Activated T-cell treated with anti-CD3 and anti-CD28 coated beads, Interleukin-2, amount 50 U/mL, for 24 hours (primary cell): ENCODE measurements at regions not wholly inside any gene's neighbourhood (a gene's known extent, or its start where the extent isn't known, plus 50 kb on each side); places are given as distances from the start of the nearest gene placed in this dataset.
"Not testable (repeated sequence)": the region's sequence is repeated elsewhere in the genome, so short reads cannot be mapped to it uniquely, and the experiment has no call there.

ENCODE experiments used
- DNase-seq: peaks from one replicate; pipeline ENCODE4 v3.0.0-alpha.2; 2020
- H3K27ac Mint-ChIP-seq: 2 replicates; pipeline ENCODE4 v1.8.0; 2020; ENCODE audit warnings: mild to moderate bottlenecking, mixed read lengths
- H3K27me3 Mint-ChIP-seq: 2 replicates; pipeline ENCODE4 v1.8.0; 2020; ENCODE audit warnings: mixed read lengths
- H3K36me3 Mint-ChIP-seq: 2 replicates; pipeline ENCODE4 v1.8.0; 2020; ENCODE audit warnings: low read depth, mixed read lengths
- H3K4me1 Mint-ChIP-seq: 2 replicates; pipeline ENCODE4 v1.8.0; 2020; ENCODE audit warnings: low read depth, mixed read lengths
- H3K4me3 Mint-ChIP-seq: 2 replicates; pipeline ENCODE4 v1.8.0; 2020; ENCODE audit warnings: mild to moderate bottlenecking, moderate library complexity, mixed read lengths
- H3K9me3 Mint-ChIP-seq: 2 replicates; pipeline ENCODE4 v1.8.0; 2020; ENCODE audit warnings: mixed read lengths

DNA sequence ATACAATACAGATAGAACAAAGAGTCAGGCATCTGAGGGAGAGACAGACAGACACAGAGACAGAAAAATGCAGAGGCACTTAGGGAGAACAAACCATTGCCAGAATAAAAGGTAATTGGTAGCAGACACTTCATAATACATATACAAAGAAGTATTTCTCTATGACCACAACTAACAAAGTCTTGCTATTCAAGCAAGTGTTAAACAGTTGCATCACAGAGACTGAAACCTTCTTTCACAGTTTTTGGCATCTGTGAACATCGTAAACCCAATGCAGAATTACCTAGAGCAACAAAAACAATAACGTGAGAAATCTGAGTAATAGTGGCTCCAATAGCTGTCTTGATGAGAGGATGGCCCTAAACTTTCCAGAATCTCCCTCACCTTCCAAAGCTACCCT lies 116.4 kb downstream of the BLID start:
- no peak for DNase-seq
- no peaks in the 10 kb centered on the region for H3K9me3 Mint-ChIP-seq
- H3K27ac Mint-ChIP-seq, result no peak overlapping the region
- H3K27me3 Mint-ChIP-seq, result no peaks in the 10 kb centered on the region
- H3K4me1 Mint-ChIP-seq, result no peaks in the 10 kb centered on the region
- no peaks in the 10 kb centered on the region for H3K36me3 Mint-ChIP-seq
- no peak overlapping the region for H3K4me3 Mint-ChIP-seq

DNA sequence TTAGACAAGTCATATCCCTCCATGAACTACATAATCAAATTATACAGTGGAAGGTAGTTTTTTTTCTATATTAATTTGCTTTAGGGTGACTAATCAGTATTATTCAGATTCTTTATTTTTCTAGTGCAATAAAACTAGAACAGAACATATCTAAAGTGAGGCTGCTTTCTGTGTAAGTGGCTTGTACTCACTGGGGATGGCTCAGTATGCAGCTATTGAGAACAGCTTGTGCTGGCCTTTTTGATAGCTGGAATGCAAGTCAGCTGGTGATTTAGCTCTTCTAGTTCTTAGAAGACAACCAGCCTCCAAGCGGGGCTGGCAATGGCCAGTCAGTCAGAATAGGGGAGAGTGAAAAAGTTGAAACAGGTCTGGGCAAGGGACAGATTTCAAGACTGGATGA lies 119.4 kb downstream of the BLID start:
- Mint-ChIP-seq H3K9me3 (peaks cover 2% of the 10 kb centered on the region), H3K4me1 (no peaks in the 10 kb centered on the region), H3K36me3 (no peaks in the 10 kb centered on the region), H3K4me3 (no peak overlapping the region), H3K27ac (no peak overlapping the region), H3K27me3 (no peaks in the 10 kb centered on the region)
- DNase-seq, result no peak

DNA sequence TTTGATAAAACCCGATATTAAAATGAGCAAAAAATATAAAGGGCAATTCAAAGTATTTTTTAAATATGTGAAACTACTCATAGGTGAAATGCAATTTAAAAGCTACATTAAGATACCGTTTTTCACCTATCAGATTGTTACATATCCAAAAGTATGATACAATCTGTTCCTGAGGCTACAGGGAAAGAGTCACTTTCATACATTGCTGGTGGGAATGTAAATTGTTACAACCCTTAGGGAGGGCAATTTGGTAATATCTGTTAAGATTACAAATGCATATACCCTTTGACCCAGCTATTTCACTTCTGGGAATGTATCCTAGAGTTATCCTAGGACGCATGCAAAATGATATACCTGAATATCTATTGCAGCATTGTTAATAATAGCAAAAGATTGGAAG lies 132.1 kb downstream of the BLID start:
- no peaks in the 10 kb centered on the region for H3K9me3 Mint-ChIP-seq
- H3K27me3 Mint-ChIP-seq, result peaks cover 4% of the 10 kb centered on the region
- no peak overlapping the region for H3K27ac Mint-ChIP-seq
- H3K4me1 Mint-ChIP-seq, result no peaks in the 10 kb centered on the region
- no peak for DNase-seq
- H3K4me3 Mint-ChIP-seq, result no peak overlapping the region
- H3K36me3 Mint-ChIP-seq, result no peaks in the 10 kb centered on the region

DNA sequence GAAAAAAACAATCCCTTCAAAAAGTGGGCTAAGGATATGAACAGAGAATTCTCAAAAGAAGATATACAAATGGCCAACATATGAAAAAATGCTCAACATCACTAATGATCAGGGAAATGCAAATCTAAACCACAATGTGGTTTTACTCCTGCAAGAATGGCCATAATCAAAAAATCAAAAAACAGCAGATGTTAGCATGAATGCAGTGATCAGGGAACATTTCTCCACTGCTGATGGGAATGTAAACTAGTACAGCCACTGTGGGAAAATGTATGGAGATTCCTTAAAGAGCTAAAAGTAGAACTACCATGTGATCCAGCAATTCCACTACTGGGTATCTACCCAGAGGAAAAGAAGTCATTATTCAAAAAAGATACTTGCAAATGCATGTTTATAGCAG lies 138.1 kb downstream of the BLID start:
- not testable (repeated sequence) for H3K36me3 Mint-ChIP-seq, H3K27ac Mint-ChIP-seq, H3K4me3 Mint-ChIP-seq, H3K9me3 Mint-ChIP-seq, H3K27me3 Mint-ChIP-seq, DNase-seq, H3K4me1 Mint-ChIP-seq

DNA sequence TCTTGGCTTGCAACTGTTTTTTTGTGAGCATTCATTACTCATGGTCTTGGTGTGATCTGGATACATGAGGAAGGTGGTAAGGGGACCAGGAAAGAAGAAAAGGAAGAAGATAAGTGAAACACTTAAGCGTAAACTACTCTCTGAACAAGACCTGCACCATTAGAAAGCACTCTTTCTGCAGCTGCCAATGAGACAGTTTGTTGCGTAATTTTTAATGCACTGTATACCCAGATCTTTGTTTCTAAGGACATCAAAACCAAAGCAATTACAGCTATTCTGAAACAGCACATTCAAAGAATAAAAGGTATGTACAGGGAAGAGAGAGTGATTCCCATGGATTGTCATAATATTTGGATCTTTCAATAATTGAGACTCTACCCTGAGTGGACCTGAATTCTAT lies 147.4 kb downstream of the BLID start:
- no peak overlapping the region for H3K4me3 Mint-ChIP-seq

DNA sequence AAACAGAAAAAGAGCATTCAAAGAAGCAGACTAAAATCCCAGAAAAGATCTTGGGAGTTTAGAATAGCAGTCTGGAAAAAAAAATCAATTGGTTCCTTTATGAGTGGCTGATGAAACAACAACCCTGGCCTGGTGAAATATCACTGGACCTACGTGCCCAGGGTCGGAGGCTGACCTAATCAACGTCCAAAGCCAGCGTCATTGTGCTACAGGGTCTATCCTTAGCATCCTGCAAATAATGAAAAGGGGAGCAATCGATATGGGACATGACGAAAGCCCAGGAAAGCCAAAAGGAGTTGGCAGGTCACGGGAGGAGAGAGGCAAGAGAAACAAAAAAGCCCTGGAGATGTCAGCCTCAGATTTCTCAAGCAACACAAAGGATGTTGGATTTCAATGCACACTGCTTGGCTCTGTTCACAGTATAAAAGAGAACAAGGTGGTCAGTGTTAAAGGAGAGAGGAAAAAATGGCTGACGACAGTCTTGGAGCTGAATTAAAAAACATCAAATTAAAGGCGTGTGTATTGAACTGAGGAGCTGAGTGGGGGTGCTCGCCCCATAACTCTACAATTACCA lies 148.8 kb downstream of the BLID start:
- no peaks in the 10 kb centered on the region for H3K36me3 Mint-ChIP-seq
- no peak for DNase-seq
- no peak overlapping the region for H3K4me3 Mint-ChIP-seq
- H3K27me3 Mint-ChIP-seq, result peaks cover 10% of the 10 kb centered on the region
- no peaks in the 10 kb centered on the region for H3K9me3 Mint-ChIP-seq
- H3K4me1 Mint-ChIP-seq, result no peaks in the 10 kb centered on the region
- no peak overlapping the region for H3K27ac Mint-ChIP-seq

More for the DNA sequence above, 147.4 kb downstream of the BLID start:
- no peak for DNase-seq
- Mint-ChIP-seq H3K27ac (no peak overlapping the region), H3K36me3 (no peaks in the 10 kb centered on the region), H3K9me3 (no peaks in the 10 kb centered on the region), H3K27me3 (peaks cover 10% of the 10 kb centered on the region), H3K4me1 (no peaks in the 10 kb centered on the region)

DNA sequence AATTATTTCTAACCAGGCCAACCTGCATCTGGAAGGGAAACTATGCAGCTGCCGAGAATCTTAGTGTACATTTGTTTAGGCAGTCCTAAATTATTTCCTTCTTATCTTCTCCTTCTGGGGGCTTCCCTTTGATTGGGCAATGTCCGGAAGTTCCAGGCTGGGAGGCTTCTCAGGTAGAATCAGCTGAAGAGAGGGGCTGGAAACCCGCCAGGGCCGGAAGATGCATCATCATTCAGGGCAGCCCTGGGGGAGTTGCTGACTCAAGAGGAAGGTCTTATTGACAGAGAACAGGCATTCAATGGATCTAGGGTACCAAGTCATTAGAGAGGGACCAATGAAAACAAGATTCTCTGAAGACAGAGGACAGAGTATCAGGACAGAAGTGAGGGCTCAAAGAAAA lies 150.7 kb downstream of the BLID start:
- H3K4me3 Mint-ChIP-seq, result no peak overlapping the region
- H3K4me1 Mint-ChIP-seq, result no peaks in the 10 kb centered on the region
- no peaks in the 10 kb centered on the region for H3K9me3 Mint-ChIP-seq
- H3K36me3 Mint-ChIP-seq, result no peaks in the 10 kb centered on the region
- peaks cover 9% of the 10 kb centered on the region for H3K27me3 Mint-ChIP-seq
- H3K27ac Mint-ChIP-seq, result no peak overlapping the region
- DNase-seq, result no peak

DNA sequence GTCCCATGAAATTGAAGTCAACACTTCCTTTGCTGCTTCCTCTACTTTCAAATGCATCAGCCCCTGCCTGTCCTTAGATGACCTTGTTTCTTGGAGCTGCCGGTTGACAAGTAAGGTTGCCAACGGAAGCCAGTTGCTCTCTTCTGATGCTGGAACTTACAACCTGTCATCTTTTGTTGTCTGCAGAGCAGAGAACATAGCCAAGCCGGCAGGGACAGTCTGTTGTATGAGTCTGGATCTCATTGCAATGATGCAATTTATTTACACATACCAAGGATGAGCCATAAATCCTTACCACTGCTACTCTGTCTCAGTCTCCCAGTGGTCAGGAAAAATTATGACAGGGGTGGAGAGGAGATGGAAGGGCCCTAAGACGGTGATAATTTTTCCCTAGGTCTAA lies 151.4 kb downstream of the BLID start:
- DNase-seq, result no peak
- H3K9me3 Mint-ChIP-seq, result no peaks in the 10 kb centered on the region
- no peaks in the 10 kb centered on the region for H3K4me1 Mint-ChIP-seq
- H3K27ac Mint-ChIP-seq, result no peak overlapping the region
- no peaks in the 10 kb centered on the region for H3K36me3 Mint-ChIP-seq
- H3K27me3 Mint-ChIP-seq, result peaks cover 9% of the 10 kb centered on the region
- H3K4me3 Mint-ChIP-seq, result no peak overlapping the region

DNA sequence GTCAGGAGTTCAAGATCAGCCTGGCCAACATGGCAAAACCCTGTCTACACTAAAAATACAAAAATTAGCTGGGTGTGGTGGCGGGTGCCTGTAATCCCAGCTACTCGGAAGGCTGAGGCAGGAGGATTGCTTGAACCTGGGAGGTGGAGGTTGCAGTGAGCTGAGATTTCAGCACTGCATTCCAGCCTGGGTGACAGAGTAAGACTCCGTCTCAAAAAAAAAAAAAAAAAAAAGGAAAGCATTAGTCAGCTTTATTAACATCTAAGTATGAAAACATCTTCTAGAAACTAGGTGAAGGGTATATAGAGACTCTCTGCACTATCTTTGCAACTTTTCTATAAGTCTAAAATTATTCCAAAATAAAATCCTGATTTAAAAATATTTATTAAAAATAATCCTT lies 152.2 kb downstream of the BLID start:
- not testable (repeated sequence) for H3K36me3 Mint-ChIP-seq, DNase-seq, H3K9me3 Mint-ChIP-seq, H3K27me3 Mint-ChIP-seq, H3K4me3 Mint-ChIP-seq, H3K4me1 Mint-ChIP-seq, H3K27ac Mint-ChIP-seq

DNA sequence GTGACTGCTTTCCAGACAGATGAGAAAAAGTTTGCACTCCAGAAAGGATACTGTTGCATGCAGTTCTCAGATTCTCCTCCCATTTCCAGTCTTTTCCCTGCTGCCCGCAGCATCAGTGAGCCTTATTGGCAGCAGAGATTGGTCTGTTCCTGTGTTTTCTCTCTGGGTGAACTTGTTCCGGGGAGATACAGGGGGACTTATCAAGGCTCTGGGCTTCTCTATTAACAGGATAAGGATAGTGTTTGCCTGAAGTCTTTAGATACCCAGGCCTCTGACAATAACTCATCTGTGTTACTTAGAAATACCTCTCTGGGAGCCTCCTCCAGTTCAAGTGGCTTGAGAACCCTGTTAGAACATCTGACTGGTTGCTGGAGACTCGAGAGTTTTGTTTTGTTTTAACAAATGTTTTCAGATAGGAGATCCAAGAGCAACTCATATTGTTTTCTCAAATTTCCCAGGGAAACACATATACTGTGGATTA lies 154.7 kb downstream of the BLID start:
- H3K9me3 Mint-ChIP-seq, result no peaks in the 10 kb centered on the region
- DNase-seq, result no peak
- H3K4me1 Mint-ChIP-seq, result no peaks in the 10 kb centered on the region
- no peaks in the 10 kb centered on the region for H3K36me3 Mint-ChIP-seq
- no peak overlapping the region for H3K27ac Mint-ChIP-seq
- H3K4me3 Mint-ChIP-seq, result no peak overlapping the region
- H3K27me3 Mint-ChIP-seq, result peaks cover 7% of the 10 kb centered on the region

DNA sequence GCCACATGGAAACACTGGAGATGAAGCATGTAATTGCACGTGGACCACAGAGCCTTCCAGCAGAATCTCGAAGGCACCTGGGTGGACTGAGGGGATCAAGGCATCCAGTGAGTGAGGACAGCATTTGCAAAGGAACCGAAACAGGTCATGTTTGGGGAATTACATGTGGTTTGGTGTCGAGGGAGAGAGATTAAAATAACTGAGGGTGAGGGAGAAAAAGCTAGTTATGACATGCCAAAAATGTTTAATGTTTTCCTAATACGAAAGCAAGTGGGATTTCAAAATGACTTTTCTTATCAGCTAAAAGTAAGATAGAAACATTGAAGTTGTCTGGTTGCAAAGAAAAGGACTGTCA lies 157.1 kb downstream of the BLID start:
- Mint-ChIP-seq H3K4me3 (no peak overlapping the region), H3K36me3 (no peaks in the 10 kb centered on the region), H3K27ac (no peak overlapping the region), H3K4me1 (no peaks in the 10 kb centered on the region), H3K9me3 (no peaks in the 10 kb centered on the region), H3K27me3 (peaks cover 7% of the 10 kb centered on the region)
- no peak for DNase-seq

DNA sequence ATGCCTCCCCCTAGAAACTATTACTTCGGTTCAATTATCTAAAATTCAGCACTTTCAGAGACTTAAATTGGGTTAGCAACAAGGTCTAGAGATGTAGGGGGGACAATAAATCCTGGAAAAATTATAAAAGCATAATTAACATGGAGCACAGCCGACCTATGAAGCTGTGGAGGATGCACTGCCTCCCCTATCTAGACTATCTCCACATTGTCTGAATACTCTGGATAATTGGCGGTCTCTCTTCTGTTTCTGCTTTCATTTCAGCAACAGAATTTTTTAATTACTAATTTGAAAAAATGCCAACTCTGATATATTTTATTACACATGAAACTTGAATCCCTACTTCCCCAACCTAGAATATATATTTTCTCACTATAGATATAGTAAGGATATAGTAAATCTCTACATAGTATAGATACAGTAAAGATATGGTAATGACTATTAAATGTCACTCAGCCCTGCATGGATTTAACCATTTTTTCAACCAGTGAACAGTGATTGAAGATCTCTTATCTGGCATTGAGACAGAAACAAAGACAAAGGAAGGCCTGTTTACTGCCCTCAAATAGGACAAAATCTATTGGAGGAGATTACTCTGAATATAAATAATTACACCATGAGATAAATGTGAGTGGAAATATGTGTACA lies 157.6 kb downstream of the BLID start:
- Mint-ChIP-seq H3K4me3 (no peak overlapping the region), H3K27ac (no peak overlapping the region), H3K4me1 (no peaks in the 10 kb centered on the region), H3K9me3 (no peaks in the 10 kb centered on the region), H3K27me3 (peaks cover 7% of the 10 kb centered on the region), H3K36me3 (no peaks in the 10 kb centered on the region)
- no peak for DNase-seq

DNA sequence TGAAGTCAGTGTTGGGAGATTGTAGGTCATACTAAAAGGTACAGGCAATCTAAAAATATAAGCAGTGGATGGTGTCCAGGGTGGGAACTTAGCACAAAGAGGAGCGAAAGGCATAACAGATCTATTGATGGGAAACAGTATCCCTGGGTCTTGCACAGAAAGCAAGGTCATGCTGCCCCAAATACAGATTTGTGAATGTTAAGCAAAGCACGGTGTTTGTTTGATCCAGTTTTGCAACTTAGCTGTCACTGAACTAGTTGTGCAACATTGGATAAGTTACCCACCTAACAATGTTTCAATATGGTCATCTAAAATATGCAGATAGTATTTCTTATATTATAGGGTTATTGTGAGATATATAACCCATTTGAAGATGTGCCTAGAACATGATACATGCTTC lies 162.9 kb downstream of the BLID start:
- Mint-ChIP-seq H3K36me3 (no peaks in the 10 kb centered on the region), H3K27me3 (peaks cover 7% of the 10 kb centered on the region), H3K9me3 (no peaks in the 10 kb centered on the region), H3K27ac (no peak overlapping the region), H3K4me1 (no peaks in the 10 kb centered on the region), H3K4me3 (no peak overlapping the region)
- DNase-seq, result no peak

DNA sequence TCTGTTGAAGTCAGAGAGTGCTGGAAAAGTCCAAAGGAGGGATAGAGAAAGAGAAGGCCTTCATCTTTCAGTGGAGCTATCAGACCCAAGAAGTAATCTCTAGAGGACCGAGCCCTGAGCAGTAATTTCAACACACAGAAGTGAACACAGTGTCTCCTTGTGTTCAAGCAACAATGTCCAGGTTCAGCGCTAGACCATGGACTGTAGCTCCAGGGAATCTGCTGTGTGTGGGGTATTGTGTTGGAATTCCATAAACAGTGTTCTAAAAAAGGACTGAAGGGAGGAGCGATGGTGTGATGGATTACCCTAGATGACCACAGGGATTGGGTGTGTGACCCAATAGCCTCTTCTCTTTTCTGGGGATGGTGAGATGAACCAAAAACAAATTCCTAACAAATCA lies 165.9 kb downstream of the BLID start:
- no peaks in the 10 kb centered on the region for H3K4me1 Mint-ChIP-seq
- H3K27me3 Mint-ChIP-seq, result no peaks in the 10 kb centered on the region
- DNase-seq, result no peak
- H3K27ac Mint-ChIP-seq, result no peak overlapping the region
- no peaks in the 10 kb centered on the region for H3K36me3 Mint-ChIP-seq
- no peak overlapping the region for H3K4me3 Mint-ChIP-seq
- no peaks in the 10 kb centered on the region for H3K9me3 Mint-ChIP-seq

DNA sequence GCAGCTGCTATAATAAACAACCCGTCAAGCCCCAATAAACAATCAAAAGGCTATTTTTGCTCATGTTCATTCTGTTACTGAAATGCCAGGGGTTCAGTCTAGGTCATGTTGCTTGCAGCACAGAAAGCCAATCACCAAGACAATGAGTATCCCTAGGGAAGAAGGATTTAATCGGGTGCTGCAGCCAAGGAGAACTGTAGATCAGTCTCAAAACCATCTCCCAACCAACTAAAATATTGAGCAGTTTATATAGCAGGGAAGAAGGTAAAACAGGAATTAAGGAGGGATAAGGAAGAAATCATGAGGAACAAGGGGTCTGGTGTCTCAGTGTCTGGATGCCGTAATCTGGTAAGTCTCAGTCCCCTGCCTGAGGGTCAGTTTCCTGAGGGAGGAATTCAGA lies 169.5 kb downstream of the BLID start:
- Mint-ChIP-seq H3K27me3 (no peaks in the 10 kb centered on the region), H3K4me1 (no peaks in the 10 kb centered on the region), H3K36me3 (no peaks in the 10 kb centered on the region), H3K4me3 (no peak overlapping the region), H3K27ac (no peak overlapping the region), H3K9me3 (no peaks in the 10 kb centered on the region)
- DNase-seq, result no peak
